ENCODE measurements at regions not wholly inside any gene's neighbourhood (a gene's known extent, or its start where the extent isn't known, plus 50 kb on each side); places are given as distances from the start of the nearest gene placed in this dataset.
"Not testable (repeated sequence)": the region's sequence is repeated elsewhere in the genome, so short reads cannot be mapped to it uniquely, and the experiment has no call there.

DNA sequence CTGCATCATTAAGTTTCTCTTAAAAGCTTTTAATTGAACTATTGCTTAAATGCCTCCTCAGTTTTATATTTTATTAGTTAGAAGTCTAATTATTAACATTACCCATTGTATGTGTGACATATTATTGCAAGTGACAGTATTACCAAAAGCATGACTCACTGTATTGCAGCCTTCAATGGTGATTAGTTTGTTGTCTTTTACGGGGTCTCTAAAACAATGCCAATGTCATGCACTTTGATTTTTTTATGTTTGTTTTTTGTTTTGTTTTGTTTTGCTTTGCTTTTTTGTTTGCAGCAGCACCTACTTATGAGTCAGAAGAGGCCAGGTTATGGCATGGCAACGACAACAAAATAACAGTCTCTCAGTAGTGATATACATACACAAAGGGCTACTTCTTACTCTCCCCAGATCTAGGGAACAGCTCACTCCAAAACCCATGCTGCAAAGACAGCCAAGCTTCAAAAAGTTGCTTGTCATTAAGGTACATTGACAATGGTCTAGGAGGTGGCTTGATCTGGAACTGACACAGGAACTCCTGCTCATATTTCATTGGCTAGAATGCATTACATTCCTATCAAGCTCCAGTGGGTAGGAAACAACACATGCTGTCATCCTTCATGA, 293.7 kb upstream of the POM121L12 start:
- Mint-ChIP-seq H3K9me3 (peaks cover 13% of the 10 kb centered on the region in 2 donors), H3K27me3 (no peaks in the 10 kb centered on the region), H3K4me3 (no peak overlapping the region), H3K4me1 (ENCODE audit: low read depth in 2 of 2) (no peaks in the 10 kb centered on the region), H3K36me3 (ENCODE audit: insufficient read depth) (no peaks in the 10 kb centered on the region), H3K27ac (no peak overlapping the region)
- DNase-seq (no peak), ATAC-seq (replicated peaks) (no peak)

DNA sequence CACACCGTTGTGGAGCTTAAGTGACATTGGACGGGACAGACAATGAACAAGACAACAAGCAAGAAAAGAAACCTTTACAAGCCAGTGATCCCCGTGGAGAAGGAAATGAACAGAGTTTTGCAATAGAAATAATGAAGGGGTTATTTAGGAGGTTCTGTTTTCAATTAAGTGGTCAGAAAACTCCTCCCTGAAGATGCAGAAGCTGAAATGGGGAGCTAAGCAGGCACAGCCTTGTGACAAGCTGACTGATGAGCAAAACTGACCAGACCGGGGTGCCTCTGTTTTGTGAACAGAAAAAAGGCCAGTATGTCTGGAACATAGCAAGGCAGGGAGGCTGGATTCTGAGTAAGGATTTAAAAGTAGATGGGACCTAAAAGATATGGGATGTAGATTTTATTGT, 299.8 kb upstream of the POM121L12 start:
- H3K36me3 Mint-ChIP-seq (ENCODE audit: insufficient read depth), result no peaks in the 10 kb centered on the region
- H3K27ac Mint-ChIP-seq, result no peak overlapping the region
- H3K27me3 Mint-ChIP-seq, result no peaks in the 10 kb centered on the region
- DNase-seq (no peak), ATAC-seq (replicated peaks) (no peak)
- peaks cover 18 to 28% of the 10 kb centered on the region in 2 donors for H3K9me3 Mint-ChIP-seq
- no peak overlapping the region for H3K4me3 Mint-ChIP-seq
- no peaks in the 10 kb centered on the region for H3K4me1 Mint-ChIP-seq (ENCODE audit: low read depth in 2 of 2)

- H3K27ac Mint-ChIP-seq; DNase-seq; H3K4me1 Mint-ChIP-seq (ENCODE audit: low read depth in 2 of 2); ATAC-seq (replicated peaks); H3K27me3 Mint-ChIP-seq; H3K4me3 Mint-ChIP-seq; H3K36me3 Mint-ChIP-seq (ENCODE audit: insufficient read depth): not testable (repeated sequence)
- H3K9me3 Mint-ChIP-seq, result peaks cover 25 to 28% of the 10 kb centered on the region in 2 donors
Measured at GRCh38 chr7:52728683-52729082, 306.8 kb upstream of the POM121L12 start.

GRCh38 chr7:52727632-52728031, 307.8 kb upstream of the POM121L12 start:
- no peaks in the 10 kb centered on the region for H3K36me3 Mint-ChIP-seq (ENCODE audit: insufficient read depth)
- peaks cover 31 to 37% of the 10 kb centered on the region in 2 donors for H3K9me3 Mint-ChIP-seq
- H3K4me1 Mint-ChIP-seq (ENCODE audit: low read depth in 2 of 2), result no peaks in the 10 kb centered on the region
- H3K4me3 Mint-ChIP-seq, result no peak overlapping the region
- no peak for ATAC-seq (replicated peaks)
- no peaks in the 10 kb centered on the region for H3K27me3 Mint-ChIP-seq
- no peak overlapping the region for H3K27ac Mint-ChIP-seq
- no peak for DNase-seq

DNA sequence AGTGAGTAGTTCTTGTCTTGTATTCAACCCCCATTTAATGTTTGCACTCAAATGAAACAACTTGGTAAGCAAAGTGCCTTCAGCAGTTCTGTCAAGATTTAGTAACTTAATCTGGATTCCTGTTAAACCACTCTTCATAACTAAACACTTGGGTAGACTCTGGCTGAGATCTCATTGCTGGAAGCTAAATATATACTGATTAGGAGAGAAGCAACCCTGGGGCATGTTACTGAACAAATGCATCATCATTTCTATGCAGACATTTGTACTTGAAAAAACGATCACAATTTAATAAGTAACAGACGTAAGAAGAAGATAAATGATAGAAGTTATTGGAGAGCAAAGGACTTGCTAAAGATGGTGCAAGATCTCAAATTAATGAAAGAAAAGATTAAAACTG, 308.4 kb upstream of the POM121L12 start:
- Mint-ChIP-seq H3K27me3 (no peaks in the 10 kb centered on the region), H3K4me1 (ENCODE audit: low read depth in 2 of 2) (no peaks in the 10 kb centered on the region), H3K4me3 (no peak overlapping the region), H3K9me3 (peaks cover 31 to 33% of the 10 kb centered on the region in 2 donors), H3K36me3 (ENCODE audit: insufficient read depth) (no peaks in the 10 kb centered on the region), H3K27ac (no peak overlapping the region)
- no peak for ATAC-seq (replicated peaks)
- no peak for DNase-seq

DNA sequence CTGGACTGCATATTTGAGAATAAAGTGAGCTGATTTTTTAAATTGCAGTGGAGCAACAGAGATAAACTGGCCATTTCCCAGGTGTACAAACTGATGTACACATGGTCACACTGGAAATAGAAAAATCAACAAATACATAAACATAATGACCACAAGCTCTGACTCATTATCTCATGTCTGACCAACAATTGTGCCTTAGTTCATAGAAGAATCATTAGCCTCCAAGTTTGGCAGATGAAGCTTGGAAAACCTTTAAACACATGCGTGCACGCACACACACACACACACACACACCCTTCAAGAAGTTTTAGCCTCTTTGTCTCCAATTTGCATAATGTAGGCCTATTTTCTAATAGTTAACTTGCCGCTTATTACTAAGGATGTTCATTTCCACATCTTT, 308.9 kb upstream of the POM121L12 start:
- no peaks in the 10 kb centered on the region for H3K4me1 Mint-ChIP-seq (ENCODE audit: low read depth in 2 of 2)
- H3K9me3 Mint-ChIP-seq, result peaks cover 28 to 29% of the 10 kb centered on the region in 2 donors
- no peak for DNase-seq
- no peak overlapping the region for H3K27ac Mint-ChIP-seq
- no peak for ATAC-seq (replicated peaks)
- no peak overlapping the region for H3K4me3 Mint-ChIP-seq
- no peaks in the 10 kb centered on the region for H3K27me3 Mint-ChIP-seq
- H3K36me3 Mint-ChIP-seq (ENCODE audit: insufficient read depth), result no peaks in the 10 kb centered on the region

GRCh38 chr7:52723606-52724005, 311.8 kb upstream of the POM121L12 start:
- ATAC-seq (replicated peaks) (no peak), DNase-seq (no peak)
- no peaks in the 10 kb centered on the region for H3K36me3 Mint-ChIP-seq (ENCODE audit: insufficient read depth)
- H3K27ac Mint-ChIP-seq, result no peak overlapping the region
- H3K9me3 Mint-ChIP-seq, result peaks cover 20 to 23% of the 10 kb centered on the region in 2 donors
- no peaks in the 10 kb centered on the region for H3K27me3 Mint-ChIP-seq
- H3K4me1 Mint-ChIP-seq (ENCODE audit: low read depth in 2 of 2), result no peaks in the 10 kb centered on the region
- H3K4me3 Mint-ChIP-seq, result no peak overlapping the region

DNA sequence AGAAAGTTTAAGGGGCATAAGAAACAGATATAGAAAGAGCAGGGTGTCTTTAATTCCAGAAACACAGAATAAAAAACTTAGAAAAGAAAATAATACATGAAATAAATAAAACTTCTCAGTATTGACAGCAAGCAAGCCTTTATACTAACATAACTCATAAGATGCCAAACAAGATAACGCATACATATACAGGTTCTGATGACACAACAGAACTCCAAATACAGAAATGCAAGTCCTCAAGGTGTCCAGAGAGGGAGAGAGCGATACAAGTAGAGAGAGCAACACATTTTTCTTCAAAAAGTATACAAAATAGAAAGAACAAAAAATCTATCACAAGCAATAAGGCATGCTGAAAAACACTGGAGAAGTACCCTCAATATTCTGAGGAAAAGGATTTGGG, 314.6 kb upstream of the POM121L12 start:
- Mint-ChIP-seq H3K27ac (no peak overlapping the region), H3K9me3 (peaks cover 13 to 20% of the 10 kb centered on the region in 2 donors), H3K36me3 (ENCODE audit: insufficient read depth) (no peaks in the 10 kb centered on the region), H3K4me1 (ENCODE audit: low read depth in 2 of 2) (no peaks in the 10 kb centered on the region), H3K4me3 (no peak overlapping the region), H3K27me3 (no peaks in the 10 kb centered on the region)
- ATAC-seq (replicated peaks), result no peak
- no peak for DNase-seq

GRCh38 chr7:52719677-52720076, 315.8 kb upstream of the POM121L12 start:
- Mint-ChIP-seq H3K4me1 (ENCODE audit: low read depth in 2 of 2) (no peaks in the 10 kb centered on the region), H3K27me3 (no peaks in the 10 kb centered on the region), H3K36me3 (ENCODE audit: insufficient read depth) (no peaks in the 10 kb centered on the region), H3K27ac (no peak overlapping the region), H3K9me3 (peaks cover 11 to 24% of the 10 kb centered on the region in 2 donors), H3K4me3 (no peak overlapping the region)
- DNase-seq (no peak), ATAC-seq (replicated peaks) (no peak)

GRCh38 chr7:52715701-52716100, 319.7 kb upstream of the POM121L12 start:
- DNase-seq (no peak), ATAC-seq (replicated peaks) (no peak)
- Mint-ChIP-seq H3K27me3 (no peaks in the 10 kb centered on the region), H3K27ac (no peak overlapping the region), H3K4me1 (ENCODE audit: low read depth in 2 of 2) (no peaks in the 10 kb centered on the region), H3K36me3 (ENCODE audit: insufficient read depth) (no peaks in the 10 kb centered on the region), H3K9me3 (peaks cover 13 to 22% of the 10 kb centered on the region in 2 donors), H3K4me3 (no peak overlapping the region)

DNA sequence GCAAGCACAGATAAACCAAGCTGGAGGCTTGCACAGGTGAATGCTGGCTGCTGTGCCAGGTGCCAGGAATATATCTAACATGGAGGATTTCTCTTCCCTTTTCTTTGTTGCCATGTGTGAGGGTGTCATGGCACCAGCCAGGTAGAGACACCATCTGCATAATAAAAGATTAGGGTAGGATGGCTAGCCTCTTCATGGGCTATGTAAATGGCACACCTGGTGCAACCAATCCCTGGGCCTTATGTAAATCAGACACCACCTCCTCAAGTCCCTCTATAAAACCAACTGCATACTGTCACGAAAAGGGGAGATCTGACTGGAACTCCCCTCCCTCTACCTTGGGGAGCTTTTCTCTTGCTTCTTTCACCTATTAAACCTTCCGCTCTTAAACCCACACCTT, 322.5 kb upstream of the POM121L12 start:
- peaks cover 18 to 22% of the 10 kb centered on the region in 2 donors for H3K9me3 Mint-ChIP-seq
- no peaks in the 10 kb centered on the region for H3K36me3 Mint-ChIP-seq (ENCODE audit: insufficient read depth)
- H3K27me3 Mint-ChIP-seq, result no peaks in the 10 kb centered on the region
- ATAC-seq (replicated peaks) (no peak), DNase-seq (no peak)
- no peak overlapping the region for H3K27ac Mint-ChIP-seq
- no peaks in the 10 kb centered on the region for H3K4me1 Mint-ChIP-seq (ENCODE audit: low read depth in 2 of 2)
- no peak overlapping the region for H3K4me3 Mint-ChIP-seq

GRCh38 chr7:52711951-52712350, 323.5 kb upstream of the POM121L12 start:
- H3K9me3 Mint-ChIP-seq, result peaks cover 18 to 22% of the 10 kb centered on the region in 2 donors
- H3K36me3 Mint-ChIP-seq (ENCODE audit: insufficient read depth), result no peaks in the 10 kb centered on the region
- H3K27ac Mint-ChIP-seq, result no peak overlapping the region
- H3K4me3 Mint-ChIP-seq, result no peak overlapping the region
- no peak for DNase-seq
- no peaks in the 10 kb centered on the region for H3K27me3 Mint-ChIP-seq
- H3K4me1 Mint-ChIP-seq (ENCODE audit: low read depth in 2 of 2), result no peaks in the 10 kb centered on the region
- no peak for ATAC-seq (replicated peaks)

DNA sequence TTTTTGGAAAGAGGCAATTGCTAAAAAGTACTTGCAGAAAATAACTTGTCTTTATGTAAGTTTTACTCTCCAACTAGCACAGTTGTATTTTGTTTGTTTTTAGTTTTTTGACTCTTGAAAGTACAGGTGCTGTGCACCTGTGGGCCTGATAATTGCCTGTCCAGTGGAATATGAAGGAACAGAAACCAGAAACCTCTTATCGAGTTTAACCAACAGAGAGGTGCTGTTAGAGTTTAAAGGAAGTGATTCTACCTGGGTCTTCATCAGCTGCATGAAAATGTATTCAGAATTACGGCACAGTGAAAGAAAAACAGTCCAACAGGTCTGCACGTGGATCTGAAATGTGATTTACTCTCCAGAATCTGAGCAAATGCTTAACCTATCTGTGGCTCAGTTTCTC, 326.6 kb upstream of the POM121L12 start:
- Mint-ChIP-seq H3K27me3 (no peaks in the 10 kb centered on the region), H3K27ac (no peak overlapping the region), H3K4me1 (ENCODE audit: low read depth in 2 of 2) (no peaks in the 10 kb centered on the region), H3K4me3 (no peak overlapping the region), H3K9me3 (peaks cover 7 to 14% of the 10 kb centered on the region in 2 donors), H3K36me3 (ENCODE audit: insufficient read depth) (no peaks in the 10 kb centered on the region)
- DNase-seq (no peak), ATAC-seq (replicated peaks) (no peak)

DNA sequence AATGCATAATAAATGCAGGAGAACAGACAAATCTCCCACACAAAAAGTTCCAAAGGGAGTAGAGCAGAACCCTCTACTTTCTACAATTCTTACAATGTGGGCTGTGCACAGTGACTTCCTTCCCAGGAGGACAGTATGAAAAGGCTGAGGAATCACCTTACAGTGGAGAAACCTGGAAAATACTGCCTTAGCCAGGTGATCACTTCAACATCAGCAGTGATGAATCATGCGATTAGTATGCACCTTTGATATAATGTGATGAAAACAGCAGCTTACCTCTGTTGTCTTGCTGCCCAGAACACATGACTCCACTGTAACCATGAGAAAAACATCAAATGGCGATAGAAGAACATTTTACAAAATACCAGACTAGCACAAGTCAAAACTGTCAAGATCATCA, 329.7 kb upstream of the POM121L12 start:
- no peaks in the 10 kb centered on the region for H3K4me1 Mint-ChIP-seq (ENCODE audit: low read depth in 2 of 2)
- H3K9me3 Mint-ChIP-seq, result peaks cover 7 to 12% of the 10 kb centered on the region in 2 donors
- no peak overlapping the region for H3K27ac Mint-ChIP-seq
- no peaks in the 10 kb centered on the region for H3K27me3 Mint-ChIP-seq
- H3K4me3 Mint-ChIP-seq, result no peak overlapping the region
- DNase-seq (no peak), ATAC-seq (replicated peaks) (no peak)
- H3K36me3 Mint-ChIP-seq (ENCODE audit: insufficient read depth), result no peaks in the 10 kb centered on the region

DNA sequence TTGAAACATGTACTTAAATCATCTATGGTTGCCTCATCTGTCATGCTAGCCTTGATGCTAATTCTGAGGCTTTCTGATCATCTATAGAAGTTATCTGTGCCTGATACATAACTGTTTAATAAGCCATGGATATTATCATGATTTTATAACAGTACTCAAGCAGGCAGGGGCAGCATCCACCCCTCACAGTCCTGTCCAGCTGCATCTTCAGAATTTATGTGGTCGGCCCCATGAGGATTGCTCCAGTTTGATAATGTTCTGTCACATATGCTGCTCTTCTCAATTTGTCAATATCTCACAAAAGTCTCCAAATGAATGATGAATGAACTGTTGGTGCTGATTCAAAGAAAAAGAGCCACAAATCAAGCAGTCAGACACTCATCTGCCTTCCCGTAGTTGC, 335.1 kb upstream of the POM121L12 start:
- H3K36me3 Mint-ChIP-seq (ENCODE audit: insufficient read depth), result no peaks in the 10 kb centered on the region
- no peak overlapping the region for H3K27ac Mint-ChIP-seq
- H3K4me1 Mint-ChIP-seq (ENCODE audit: low read depth in 2 of 2), result no peaks in the 10 kb centered on the region
- H3K4me3 Mint-ChIP-seq, result no peak overlapping the region
- DNase-seq (no peak), ATAC-seq (replicated peaks) (no peak)
- H3K9me3 Mint-ChIP-seq, result peaks cover 8 to 27% of the 10 kb centered on the region in 2 donors
- H3K27me3 Mint-ChIP-seq, result no peaks in the 10 kb centered on the region
